Right lobe of liver (tissue), 4 donors: ENCODE measurements at regions not wholly inside any gene's neighbourhood (a gene's known extent, or its start where the extent isn't known, plus 50 kb on each side); places are given as distances from the start of the nearest gene placed in this dataset.

Experiments
- CTCF ChIP-seq, 4 donors: fragments of 200-600 bp in 3 of 4; fragments of 450-650 bp in 1 of 4; IDR thresholded peaks; one replicate each; pipeline versions ENCODE4 v1.5.1 to v1.8.0; 2016 to 2022; ENCODE audit warnings: antibody characterized with exemption in 4 of 4, mild to moderate bottlenecking in 2 of 4
- POLR2A ChIP-seq: fragments of 450-650 bp; IDR thresholded peaks from one replicate; pipeline ENCODE4 v1.6.1; 2017; ENCODE audit warnings: antibody characterized with exemption, mild to moderate bottlenecking
- donor health status: DM: no; HTN: no; CAD: no.
- donor health status: DM: no; HTN: no; CAD: no.
- donor health status: DM: no; HTN: yes; CAD: no.

- TF ChIP-seq POLR2A (no peak), CTCF (IDR thresholded peaks at IDR 0.05) (no peak)
These were observed 113.2 kb downstream of the B3GNT2 start for GRCh38 chr2:62309081-62309464.
